ENCODE measurements at regions not wholly inside any gene's neighbourhood (a gene's known extent, or its start where the extent isn't known, plus 50 kb on each side); places are given as distances from the start of the nearest gene placed in this dataset.

DNA sequence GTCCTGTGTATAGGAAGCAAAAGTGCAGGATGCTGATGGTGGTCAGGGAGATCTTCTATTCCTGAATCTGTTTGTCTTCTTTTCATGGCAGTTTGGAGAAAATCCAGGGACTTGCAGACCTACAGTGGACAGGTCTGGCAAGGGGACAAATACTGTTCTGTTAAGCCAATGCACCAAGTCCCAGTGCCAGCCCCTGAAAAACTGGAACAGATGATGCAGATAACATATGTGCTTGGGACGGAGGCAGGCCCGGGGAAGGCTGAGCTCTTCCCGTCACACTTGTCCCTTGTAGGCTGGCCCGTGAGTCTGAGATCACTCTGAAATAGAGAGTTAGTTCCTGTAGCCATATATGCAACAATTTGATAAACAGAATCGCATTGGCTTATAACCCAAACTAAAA is 265.7 kb downstream of the MTRR start:
- H3K36me3 ChIP-seq (replicated peaks; ENCODE audit: low read depth, low read length) = no peaks in the 10 kb centered on the region
- no peak overlapping the region for H3K4me2 ChIP-seq (ENCODE audit: low read length)
- H3K27me3 ChIP-seq (ENCODE audit: low read depth, low read length) = no peaks in the 10 kb centered on the region
- no peak overlapping the region for H3K4me3 ChIP-seq (ENCODE audit: low read length)
- no peak for TF ChIP-seq EZH2phosphoT487 (IDR thresholded peaks at IDR 0.05; ENCODE audit: low read depth)
- TF ChIP-seq, protein P1, sequence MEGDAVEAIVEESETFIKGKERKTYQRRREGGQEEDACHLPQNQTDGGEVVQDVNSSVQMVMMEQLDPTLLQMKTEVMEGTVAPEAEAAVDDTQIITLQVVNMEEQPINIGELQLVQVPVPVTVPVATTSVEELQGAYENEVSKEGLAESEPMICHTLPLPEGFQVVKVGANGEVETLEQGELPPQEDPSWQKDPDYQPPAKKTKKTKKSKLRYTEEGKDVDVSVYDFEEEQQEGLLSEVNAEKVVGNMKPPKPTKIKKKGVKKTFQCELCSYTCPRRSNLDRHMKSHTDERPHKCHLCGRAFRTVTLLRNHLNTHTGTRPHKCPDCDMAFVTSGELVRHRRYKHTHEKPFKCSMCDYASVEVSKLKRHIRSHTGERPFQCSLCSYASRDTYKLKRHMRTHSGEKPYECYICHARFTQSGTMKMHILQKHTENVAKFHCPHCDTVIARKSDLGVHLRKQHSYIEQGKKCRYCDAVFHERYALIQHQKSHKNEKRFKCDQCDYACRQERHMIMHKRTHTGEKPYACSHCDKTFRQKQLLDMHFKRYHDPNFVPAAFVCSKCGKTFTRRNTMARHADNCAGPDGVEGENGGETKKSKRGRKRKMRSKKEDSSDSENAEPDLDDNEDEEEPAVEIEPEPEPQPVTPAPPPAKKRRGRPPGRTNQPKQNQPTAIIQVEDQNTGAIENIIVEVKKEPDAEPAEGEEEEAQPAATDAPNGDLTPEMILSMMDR (IDR thresholded peaks at IDR 0.05; ENCODE audit: low read depth, low read length) = no peak
- no peak overlapping the region for H2AFZ ChIP-seq (ENCODE audit: low read depth, low read length)
- H3K27ac ChIP-seq (ENCODE audit: low read length) = no peak overlapping the region
- H3K9ac ChIP-seq (ENCODE audit: low read length) = no peak overlapping the region
- H4K20me1 ChIP-seq (ENCODE audit: insufficient read depth, low read length) = no peaks in the 10 kb centered on the region
- no peaks in the 10 kb centered on the region for H3K9me3 ChIP-seq (ENCODE audit: insufficient read depth, low read length)
- H3K4me1 ChIP-seq (ENCODE audit: low read length) = no peaks in the 10 kb centered on the region
- H3K79me2 ChIP-seq (ENCODE audit: low read length) = no peaks in the 10 kb centered on the region

DNA sequence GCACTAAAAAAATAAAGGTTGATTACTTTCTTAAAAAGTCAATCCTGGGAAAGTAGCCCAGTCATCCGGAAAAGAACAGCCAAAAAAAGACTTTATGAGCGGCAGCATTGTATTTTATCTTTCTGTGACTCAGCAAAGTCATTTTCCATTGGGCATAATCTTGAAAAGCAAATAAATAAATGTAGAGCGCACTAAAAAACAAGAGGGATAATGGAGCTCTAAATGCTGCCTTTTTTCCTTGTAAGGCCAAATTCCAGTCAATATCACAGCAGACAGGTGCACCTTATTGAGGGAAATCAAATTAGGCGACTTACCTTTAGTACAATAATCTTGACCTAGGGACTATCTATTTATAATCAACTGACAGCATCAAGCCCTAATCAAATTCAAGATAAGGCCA is 266.8 kb downstream of the MTRR start:
- H3K4me3 ChIP-seq (ENCODE audit: low read length) = no peak overlapping the region
- no peak overlapping the region for H3K9ac ChIP-seq (ENCODE audit: low read length)
- no peak overlapping the region for H2AFZ ChIP-seq (ENCODE audit: low read depth, low read length)
- TF ChIP-seq EZH2phosphoT487 (IDR thresholded peaks at IDR 0.05; ENCODE audit: low read depth) = no peak
- TF ChIP-seq, protein P1 (IDR thresholded peaks at IDR 0.05; ENCODE audit: low read depth, low read length) = no peak
- H3K27me3 ChIP-seq (ENCODE audit: low read depth, low read length) = no peaks in the 10 kb centered on the region
- H3K27ac ChIP-seq (ENCODE audit: low read length) = no peak overlapping the region
- H3K4me1 ChIP-seq (ENCODE audit: low read length) = no peaks in the 10 kb centered on the region
- H3K4me2 ChIP-seq (ENCODE audit: low read length) = no peak overlapping the region
- H3K36me3 ChIP-seq (replicated peaks; ENCODE audit: low read depth, low read length) = no peaks in the 10 kb centered on the region
- no peaks in the 10 kb centered on the region for H3K79me2 ChIP-seq (ENCODE audit: low read length)
- no peaks in the 10 kb centered on the region for H3K9me3 ChIP-seq (ENCODE audit: insufficient read depth, low read length)
- H4K20me1 ChIP-seq (ENCODE audit: insufficient read depth, low read length) = no peaks in the 10 kb centered on the region

DNA sequence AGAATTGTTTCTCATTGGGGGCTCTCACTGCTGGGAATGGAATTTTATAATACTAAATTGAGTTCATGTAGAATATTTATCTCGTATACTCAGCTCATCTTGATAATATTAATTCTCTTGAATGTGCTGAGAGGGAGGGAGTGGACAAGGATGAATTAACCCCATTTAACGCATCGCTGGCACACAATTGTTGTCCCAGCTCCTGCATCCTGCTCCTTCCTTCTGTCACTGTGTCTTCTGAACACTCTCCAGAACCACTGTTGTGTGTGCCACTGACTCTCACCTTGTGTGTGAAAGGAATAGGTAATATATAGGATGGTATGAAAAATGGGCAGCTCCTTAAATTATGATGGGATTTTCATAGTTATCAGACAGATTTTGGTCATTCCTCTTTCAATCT is 267.3 kb downstream of the MTRR start:
- H3K36me3 ChIP-seq (replicated peaks; ENCODE audit: low read depth, low read length) = no peaks in the 10 kb centered on the region
- TF ChIP-seq EZH2phosphoT487 (IDR thresholded peaks at IDR 0.05; ENCODE audit: low read depth) = no peak
- TF ChIP-seq, protein P1 (IDR thresholded peaks at IDR 0.05; ENCODE audit: low read depth, low read length) = no peak
- no peaks in the 10 kb centered on the region for H3K79me2 ChIP-seq (ENCODE audit: low read length)
- H2AFZ ChIP-seq (ENCODE audit: low read depth, low read length) = no peak overlapping the region
- H3K27me3 ChIP-seq (ENCODE audit: low read depth, low read length) = no peaks in the 10 kb centered on the region
- no peak overlapping the region for H3K27ac ChIP-seq (ENCODE audit: low read length)
- H3K4me2 ChIP-seq (ENCODE audit: low read length) = no peak overlapping the region
- H3K9me3 ChIP-seq (ENCODE audit: insufficient read depth, low read length) = no peaks in the 10 kb centered on the region
- H3K4me1 ChIP-seq (ENCODE audit: low read length) = no peaks in the 10 kb centered on the region
- H3K9ac ChIP-seq (ENCODE audit: low read length) = no peak overlapping the region
- no peak overlapping the region for H3K4me3 ChIP-seq (ENCODE audit: low read length)
- no peaks in the 10 kb centered on the region for H4K20me1 ChIP-seq (ENCODE audit: insufficient read depth, low read length)

DNA sequence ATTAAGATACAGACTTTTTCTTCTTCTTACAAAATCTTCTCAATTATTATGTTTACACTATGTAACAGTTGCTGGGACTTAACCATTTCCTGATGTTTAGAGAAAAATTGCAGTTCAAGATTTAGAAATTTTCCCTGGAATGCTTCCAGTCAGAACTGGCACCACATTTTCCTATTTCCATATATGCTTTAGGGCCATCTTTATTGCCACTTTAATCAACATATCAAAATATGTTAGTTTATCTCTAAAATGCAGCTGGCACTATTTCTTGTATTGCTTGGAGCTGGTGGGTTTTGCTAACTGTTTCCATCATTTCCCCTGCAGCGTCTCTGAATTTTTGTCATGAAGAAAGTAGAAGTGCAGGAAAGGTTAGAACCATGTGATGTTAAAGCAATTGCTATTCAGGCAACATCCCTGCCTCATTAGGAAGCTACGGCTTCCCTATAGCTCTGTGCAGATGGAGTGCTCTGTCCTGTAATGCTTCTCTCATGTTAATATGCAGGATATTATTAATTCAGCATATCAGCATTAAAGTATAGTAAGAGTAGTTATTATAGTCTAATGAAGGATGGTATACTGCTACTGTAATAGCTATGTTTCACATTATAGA is 269.1 kb downstream of the MTRR start:
- Histone ChIP-seq H3K79me2 (ENCODE audit: low read length) (no peaks in the 10 kb centered on the region), H3K9ac (ENCODE audit: low read length) (no peak overlapping the region), H2AFZ (ENCODE audit: low read depth, low read length) (no peak overlapping the region), H3K4me3 (ENCODE audit: low read length) (no peak overlapping the region), H3K27ac (ENCODE audit: low read length) (no peak overlapping the region), H4K20me1 (ENCODE audit: insufficient read depth, low read length) (no peaks in the 10 kb centered on the region), H3K36me3 (replicated peaks; ENCODE audit: low read depth, low read length) (no peaks in the 10 kb centered on the region), H3K4me1 (ENCODE audit: low read length) (no peaks in the 10 kb centered on the region), H3K9me3 (ENCODE audit: insufficient read depth, low read length) (no peaks in the 10 kb centered on the region), H3K27me3 (ENCODE audit: low read depth, low read length) (no peaks in the 10 kb centered on the region), H3K4me2 (ENCODE audit: low read length) (no peak overlapping the region)
- TF ChIP-seq, protein P1 (IDR thresholded peaks at IDR 0.05; ENCODE audit: low read depth, low read length) = no peak
- TF ChIP-seq EZH2phosphoT487 (IDR thresholded peaks at IDR 0.05; ENCODE audit: low read depth) = no peak
